K562 (cell line): ENCODE measurements at regions not wholly inside any gene's neighbourhood (a gene's known extent, or its start where the extent isn't known, plus 50 kb on each side); places are given as distances from the start of the nearest gene placed in this dataset.

Experiments used
- BRD4 ChIP-seq: fragments of 200-600 bp; sonication (generic); IDR thresholded peaks from 2 replicates; pipeline ENCODE4 v1.6.1; 2017; ENCODE audit warnings: inconsistent platforms
- CEBPG ChIP-seq, 3 experiments: fragments of 200-800 bp in 1 of 3; sonication (Bioruptor generic) in 1 of 3; sonication (generic) in 1 of 3; formaldehyde crosslinking in 1 of 3; IDR thresholded peaks in 2 of 3; conservative IDR thresholded peaks in 1 of 3; 2 replicates each; pipeline versions ENCODE4 v1.6.1 to v1.8.0; 2016 to 2022; ENCODE audit warnings: missing compliant biosample characterization in 2 of 3, missing genetic modification characterization in 2 of 3, mild to moderate bottlenecking in 1 of 3, missing genetic modification reagents in 1 of 3
- CHAMP1 ChIP-seq: fragments of 450-650 bp; IDR thresholded peaks from 2 replicates; pipeline ENCODE4 v1.6.1; 2016; ENCODE audit warnings: mild to moderate bottlenecking
- CREB1 ChIP-seq, 2 experiments: sonication (generic) in 1 of 2; formaldehyde crosslinking in 1 of 2; IDR thresholded peaks; 2 replicates each; pipeline versions ENCODE4 v1.6.1 to v1.8.0; 2012 to 2022; ENCODE audit warnings: inconsistent platforms in 1 of 2, mild to moderate bottlenecking in 1 of 2, missing genetic modification reagents in 1 of 2, moderate library complexity in 1 of 2
- E2F1 ChIP-seq: sonication (generic); formaldehyde crosslinking; IDR thresholded peaks from 2 replicates; pipeline ENCODE4 v1.8.1; 2023; ENCODE audit warnings: mild to moderate bottlenecking, missing genetic modification reagents, moderate library complexity
- ELF4 ChIP-seq: fragments of 450-650 bp; formaldehyde crosslinking; IDR thresholded peaks from 2 replicates; pipeline ENCODE4 v1.4.0; 2022; ENCODE audit warnings: missing genetic modification characterization
- ESRRA ChIP-seq: fragments of 450-650 bp; IDR thresholded peaks from 2 replicates; pipeline ENCODE4 v1.6.1; 2014; ENCODE audit warnings: low read depth, mild to moderate bottlenecking, moderate library complexity, borderline replicate concordance
- EWSR1 ChIP-seq: fragments of 450-650 bp; IDR thresholded peaks from 2 replicates; pipeline ENCODE4 v1.6.1; 2018; ENCODE audit warnings: borderline replicate concordance, mild to moderate bottlenecking, low read depth, moderate library complexity; ENCODE audit not compliant: partially characterized antibody
- GATAD2A ChIP-seq: fragments of 450-650 bp; IDR thresholded peaks from 2 replicates; pipeline ENCODE4 v1.6.1; 2017
- HLTF ChIP-seq: fragments of 450-650 bp; IDR thresholded peaks from 2 replicates; pipeline ENCODE4 v1.6.1; 2016
- JUND ChIP-seq, 2 experiments: IDR thresholded peaks; 2 replicates in 1 of 2; 3 replicates in 1 of 2; pipeline ENCODE4 v1.6.1; 2011; ENCODE audit warnings: borderline replicate concordance in 2 of 2, low read depth in 2 of 2, low read length in 2 of 2, improper control_type of control experiment in 1 of 2, missing biosample characterization in 1 of 2, missing genetic modification characterization in 1 of 2, missing genetic modification reagents in 1 of 2
- LARP7 ChIP-seq: fragments of 450-650 bp; IDR thresholded peaks from 2 replicates; pipeline ENCODE4 v1.6.1; 2016
- MCM2 ChIP-seq: fragments of 450-650 bp; IDR thresholded peaks from 2 replicates; pipeline ENCODE4 v1.6.1; 2017; ENCODE audit warnings: low read depth, mild to moderate bottlenecking
- MXI1 ChIP-seq: IDR thresholded peaks from 2 replicates; pipeline ENCODE4 v1.6.1; 2011; ENCODE audit warnings: low read depth, mild to moderate bottlenecking, improper control_type of control experiment, low read length
- NCOA1 ChIP-seq: fragments of 450-650 bp; IDR thresholded peaks from 2 replicates; pipeline ENCODE4 v1.6.1; 2016; ENCODE audit warnings: low read depth
- NR1H2 ChIP-seq: sonication (generic); formaldehyde crosslinking; IDR thresholded peaks from 2 replicates; pipeline ENCODE4 v1.4.0; 2020; ENCODE audit warnings: mild to moderate bottlenecking, missing genetic modification reagents
- SREBF1 ChIP-seq: fragments of 150-350 bp; IDR thresholded peaks from 2 replicates; pipeline ENCODE4 v1.6.1; 2014; ENCODE audit warnings: antibody characterized with exemption, low read depth, low read length, borderline replicate concordance
- UBTF ChIP-seq, 2 experiments: IDR thresholded peaks; 2 replicates each; pipeline ENCODE4 v1.6.1; 2012; ENCODE audit warnings: improper control_type of control experiment in 2 of 2, low read depth in 2 of 2, low read length in 2 of 2, borderline replicate concordance in 1 of 2
- ZNF512 ChIP-seq: IDR thresholded peaks from 2 replicates; pipeline ENCODE4 v1.6.1; 2016; ENCODE audit warnings: missing genetic modification characterization, missing compliant biosample characterization

GRCh38 chr4:78691971-78692821, 84.0 kb upstream of the BMP2K start (continued):
- TF ChIP-seq CHAMP1 (peak; percentile 100), SREBF1 (peak; percentile 67; the same call in 1 of the 2 replicates), E2F1 (CRISPR knock-in tag) (no peak), ESRRA (peak; percentile 94; the same call in 1 of the 2 replicates), CREB1 (IDR thresholded peaks at IDR 0.05) (peak; percentile 94), CREB1 (CRISPR knock-in tag; IDR thresholded peaks at IDR 0.05) (peak; percentile 89), NCOA1 (peak; percentile 98), LARP7 (no peak), MXI1 (peak; percentile 92; the same call in 1 of the 2 replicates), ZNF512 (tag) (no peak), CEBPG (CRISPR knock-in tag; IDR thresholded peaks at IDR 0.05) (peak; percentile 80), CEBPG (tag; conservative IDR thresholded peaks at IDR 0.05 in 1 of 2, IDR thresholded peaks at IDR 0.05 in 1 of 2) (peak; percentile 12 to 77; a peak in 2 of 4 replicates), JUND (IDR thresholded peaks at IDR 0.05; ENCODE audit: borderline replicate concordance, low read depth, low read length) (peak; percentile 94), JUND (tag; IDR thresholded peaks at IDR 0.05; ENCODE audit: borderline replicate concordance, low read depth, low read length) (peak; percentile 95; the same call in 2 of the 3 replicates), NR1H2 (CRISPR knock-in tag) (no peak), UBTF (IDR thresholded peaks at IDR 0.05; ENCODE audit: borderline replicate concordance in 1 of 2, low read depth in 2 of 2, low read length in 2 of 2) (peak in 1 of 2 experiments; percentile 53; a peak in 1 of 4 replicates), GATAD2A (peak; percentile 93), ELF4 (CRISPR knock-in tag) (peak; percentile 96; the same call in 1 of the 2 replicates), EWSR1 (no peak), BRD4 (no peak; the same call in 1 of the 2 replicates), MCM2 (no peak), HLTF (peak; percentile 98)
